Right lobe of liver (tissue), 4 donors: ENCODE measurements at regions not wholly inside any gene's neighbourhood (a gene's known extent, or its start where the extent isn't known, plus 50 kb on each side); places are given as distances from the start of the nearest gene placed in this dataset.

Source experiments
- CTCF ChIP-seq, 4 donors: fragments of 200-600 bp in 3 of 4; fragments of 450-650 bp in 1 of 4; IDR thresholded peaks; one replicate each; pipeline versions ENCODE4 v1.5.1 to v1.8.0; 2016 to 2022; ENCODE audit warnings: antibody characterized with exemption in 4 of 4, mild to moderate bottlenecking in 2 of 4
- POLR2A ChIP-seq: fragments of 450-650 bp; IDR thresholded peaks from one replicate; pipeline ENCODE4 v1.6.1; 2017; ENCODE audit warnings: antibody characterized with exemption, mild to moderate bottlenecking
- donor health status: DM: no; HTN: no; CAD: no.
- donor health status: DM: no; HTN: no; CAD: no.
- donor health status: DM: no; HTN: yes; CAD: no.

- no peak for TF ChIP-seq CTCF (IDR thresholded peaks at IDR 0.05)
- no peak for TF ChIP-seq POLR2A
These were observed 396.6 kb upstream of the PCDH20 start for GRCh38 chr13:61812286-61812685.
